ENCODE measurements at regions not wholly inside any gene's neighbourhood (a gene's known extent, or its start where the extent isn't known, plus 50 kb on each side); places are given as distances from the start of the nearest gene placed in this dataset.

DNA sequence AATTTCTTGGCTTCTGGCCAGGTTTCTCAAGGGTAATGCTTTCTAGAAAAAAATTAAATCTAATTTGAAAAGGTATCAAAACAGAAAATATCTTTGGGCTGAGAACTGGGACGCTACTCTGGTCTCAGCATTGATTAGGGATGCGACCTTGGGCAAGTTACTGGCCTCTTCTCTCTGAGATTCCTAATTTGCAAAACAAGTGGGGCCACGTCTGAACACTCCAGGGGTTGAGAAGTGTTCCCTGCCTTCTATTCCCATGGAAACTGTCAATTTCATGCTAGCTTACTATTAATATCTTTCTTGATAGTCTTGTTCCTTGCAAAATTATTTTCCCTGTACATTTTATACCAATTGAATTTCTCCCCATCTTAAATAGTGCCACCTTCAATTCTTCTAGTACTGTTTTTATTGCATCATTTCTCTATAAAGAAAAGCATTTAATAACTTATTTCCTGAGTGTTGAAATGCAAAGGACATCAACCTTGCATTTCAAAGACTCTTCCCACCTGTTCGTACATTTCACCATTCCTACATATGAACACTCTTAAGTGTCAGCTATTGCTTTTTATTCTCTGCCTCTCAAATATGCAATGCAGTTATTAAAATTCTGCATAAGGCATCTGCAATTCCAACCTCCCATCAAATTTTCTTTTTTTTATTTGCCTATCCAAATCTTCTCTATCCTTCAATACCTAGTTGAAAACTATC is 118.3 kb upstream of the DSEL start:
- TF ChIP-seq POLR2A (IDR thresholded peaks at IDR 0.05; ENCODE audit: low read depth, low read length): no peak
- no peak for TF ChIP-seq TAF1 (IDR thresholded peaks at IDR 0.05; ENCODE audit: low read depth, low read length)
- no peak for TF ChIP-seq POLR2AphosphoS5 (IDR thresholded peaks at IDR 0.05; ENCODE audit: low read depth, low read length)
- no peak for TF ChIP-seq PAX5 (IDR thresholded peaks at IDR 0.05; ENCODE audit: insufficient read depth, low read length, severe bottlenecking)

Measured in GM12891 (cell line).